HCT116 (cell line): ENCODE measurements at regions not wholly inside any gene's neighbourhood (a gene's known extent, or its start where the extent isn't known, plus 50 kb on each side); places are given as distances from the start of the nearest gene placed in this dataset.

ENCODE experiments used
- ATAC-seq: fragments of 200-7000 bp; cut with Tn5 transposase; 2 replicates; pipeline ENCODE4 v1.9.1; 2020; ENCODE audit warnings: mild to moderate bottlenecking, moderate library complexity
- BruUV-seq: library from RNA; stranded (reverse); fragments of 400-500 nt; replicated peaks from 2 replicates; lab custom pipeline; 2021; lab: Mats Ljungman, UMichigan
- CTCF ChIA-PET: fragments of 300-600 bp; sonication (Branson Sonifier 250); formaldehyde crosslinking; loops from one replicate; lab custom pipeline; 2021; ENCODE audit warnings: antibody characterized with exemption; lab: Charles Lee
- POLR2A ChIA-PET: fragments of 300-600, 350-600 bp; sonication (Branson Sonifier 250); formaldehyde crosslinking; loops from one replicate; lab custom pipeline; 2021; ENCODE audit warnings: antibody characterized with exemption; lab: Charles Lee
- RAD21 ChIA-PET, 2 experiments: fragments of 300-600 bp; sonication (Branson Sonifier 250); formaldehyde crosslinking; loops; one replicate each; lab custom pipeline; 2023; ENCODE audit warnings: low total read pairs in 2 of 2; ENCODE audit not compliant: uncharacterized antibody in 2 of 2, unreplicated experiment in 2 of 2, low non-redundant PET in 1 of 2; lab: Charles Lee
- DNase-seq: peaks from one replicate; pipeline ENCODE4 v3.0.0-alpha.2; 2010; ENCODE audit warnings: low read depth, low spot score
- H2AFZ ChIP-seq: fragments of 200-600 bp; shearing (Covaris generic), sonication (generic); 2 replicates; pipeline ENCODE4 v1.6.1; 2017; ENCODE audit warnings: low read depth, mixed run types, mixed read lengths, antibody characterized with exemption, low read length; ENCODE audit not compliant: poor library complexity, severe bottlenecking
- H3K27ac ChIP-seq: 2 replicates; pipeline ENCODE4 v1.5.1; 2012; ENCODE audit warnings: low read depth, low read length
- H3K27me3 ChIP-seq: fragments of 200-600 bp; sonication (generic); 2 replicates; pipeline ENCODE4 v1.6.1; 2016; ENCODE audit warnings: mixed run types, low read length, mixed read lengths; ENCODE audit not compliant: insufficient read depth
- H3K36me3 ChIP-seq, 2 experiments: fragments of 200-500 bp in 1 of 2; fragments of 200-600 bp in 1 of 2; sonication (Bioruptor generic) in 1 of 2; sonication (generic) in 1 of 2; 2 replicates each; pipeline versions ENCODE4 v1.5.1 to v1.6.1; 2014 to 2016; ENCODE audit warnings: low read length in 2 of 2, inconsistent platforms in 1 of 2, mixed read lengths in 1 of 2, mixed run types in 1 of 2; ENCODE audit not compliant: insufficient read depth in 2 of 2, control insufficient read depth in 1 of 2
- H3K4me1 ChIP-seq, 2 experiments: fragments of 200-600 bp in 1 of 2; sonication (generic) in 1 of 2; 2 replicates each; pipeline versions ENCODE4 v1.5.1 to v1.6.1; 2012 to 2017; ENCODE audit warnings: low read length in 2 of 2, inconsistent platforms in 1 of 2, mild to moderate bottlenecking in 1 of 2, mixed read lengths in 1 of 2, mixed run types in 1 of 2, moderate library complexity in 1 of 2; ENCODE audit not compliant: insufficient read depth in 2 of 2, control insufficient read depth in 1 of 2
- H3K4me2 ChIP-seq: fragments of 200-600 bp; sonication (generic); 2 replicates; pipeline ENCODE4 v1.6.1; 2017; ENCODE audit warnings: mixed run types, low read length, mixed read lengths
- H3K4me3 ChIP-seq, 2 experiments: fragments of 200-600 bp in 1 of 2; sonication (generic) in 1 of 2; replicated peaks in 1 of 2; 2 replicates each; pipeline ENCODE4 v1.5.1; 2011 to 2016; ENCODE audit warnings: low read length in 2 of 2, control low read depth in 1 of 2, low read depth in 1 of 2, mild to moderate bottlenecking in 1 of 2, mixed read lengths in 1 of 2, mixed run types in 1 of 2
- H3K79me2 ChIP-seq: fragments of 200-600 bp; sonication (generic); 2 replicates; pipeline ENCODE4 v1.6.1; 2017; ENCODE audit warnings: mild to moderate bottlenecking, mixed run types, low read length, moderate library complexity, mixed read lengths; ENCODE audit not compliant: insufficient read depth
- H3K9ac ChIP-seq: fragments of 200-600 bp; sonication (generic); 2 replicates; pipeline ENCODE4 v1.6.1; 2016; ENCODE audit warnings: low read length, mixed read lengths
- H3K9me2 ChIP-seq: fragments of 200-600 bp; sonication (generic), shearing (Covaris generic); 2 replicates; pipeline ENCODE4 v1.6.1; 2017; ENCODE audit warnings: mixed run types, mild to moderate bottlenecking, moderate library complexity; ENCODE audit not compliant: insufficient read depth
- H3K9me3 ChIP-seq, 2 experiments: fragments of 200-500 bp in 1 of 2; fragments of 200-600 bp in 1 of 2; sonication (Bioruptor generic) in 1 of 2; sonication (generic) in 1 of 2; 2 replicates each; pipeline ENCODE4 v1.6.1; 2014 to 2017; ENCODE audit warnings: low read length in 2 of 2, mixed read lengths in 2 of 2, inconsistent platforms in 1 of 2, low read depth in 1 of 2, mild to moderate bottlenecking in 1 of 2, mixed run types in 1 of 2, moderate library complexity in 1 of 2; ENCODE audit not compliant: control insufficient read depth in 1 of 2, insufficient read depth in 1 of 2
- H4K20me1 ChIP-seq: fragments of 200-600 bp; sonication (generic), shearing (Covaris generic); 2 replicates; pipeline ENCODE4 v1.6.1; 2017; ENCODE audit warnings: mixed run types, mild to moderate bottlenecking, moderate library complexity; ENCODE audit not compliant: insufficient read depth
- CBX3 ChIP-seq: IDR thresholded peaks from 2 replicates; pipeline ENCODE4 v1.6.1; 2012; ENCODE audit warnings: low read depth
- ELF1 ChIP-seq: IDR thresholded peaks from 2 replicates; pipeline ENCODE4 v1.6.1; 2012; ENCODE audit warnings: low read depth, borderline replicate concordance
- EZH2 ChIP-seq: fragments of 200-600 bp; sonication (generic); IDR thresholded peaks from 2 replicates; pipeline ENCODE4 v1.6.1; 2017; ENCODE audit warnings: antibody characterized with exemption, mixed run types
- FOSL1 ChIP-seq: IDR thresholded peaks from 2 replicates; pipeline ENCODE4 v1.6.1; 2012; ENCODE audit warnings: low read depth
- JUND ChIP-seq: IDR thresholded peaks from 2 replicates; pipeline ENCODE4 v1.6.1; 2012
- REST ChIP-seq: IDR thresholded peaks from 2 replicates; pipeline ENCODE4 v1.6.1; 2012; ENCODE audit warnings: low read depth
- SIN3A ChIP-seq: IDR thresholded peaks from 2 replicates; pipeline ENCODE4 v1.6.1; 2012; ENCODE audit warnings: low read depth
- SRF ChIP-seq: IDR thresholded peaks from 2 replicates; pipeline ENCODE4 v1.6.1; 2012; ENCODE audit warnings: low read depth
- YY1 ChIP-seq: IDR thresholded peaks from 2 replicates; pipeline ENCODE4 v1.6.1; 2011; ENCODE audit warnings: low read length, low read depth, moderate library complexity, mild to moderate bottlenecking; ENCODE audit not compliant: insufficient replicate concordance; ENCODE audit errors: extremely low read depth
- ZBTB33 ChIP-seq: IDR thresholded peaks from 2 replicates; pipeline ENCODE4 v1.6.1; 2011; ENCODE audit warnings: mild to moderate bottlenecking, low read length, moderate library complexity; ENCODE audit not compliant: insufficient replicate concordance; ENCODE audit errors: extremely low read depth
- ZFX ChIP-seq: fragments of 450-650 bp; IDR thresholded peaks from 2 replicates; pipeline ENCODE4 v1.6.1; 2017
- ZNF274 ChIP-seq: fragments of 200-500 bp; sonication (Bioruptor generic); IDR thresholded peaks from 2 replicates; pipeline ENCODE4 v1.6.1; 2014; ENCODE audit warnings: mild to moderate bottlenecking, low read depth, low read length, inconsistent platforms
- intact Hi-C: fragments of 100-400 bp; cut with micrococcal nuclease; formaldehyde crosslinking; loops from 2 replicates; pipeline ENCODE4 v1.10.0; 2022

- no peaks in the 10 kb centered on the region for H3K79me2 ChIP-seq
- no peak overlapping the region for H2AFZ ChIP-seq
- no peaks in the 10 kb centered on the region for H3K9me2 ChIP-seq
- ChIA-PET POLR2A (no interaction called here), CTCF (no interaction called here), RAD21 (no interaction called here)
- DNase-seq = no peak
- H3K27me3 ChIP-seq = no peaks in the 10 kb centered on the region
- H3K9me3 ChIP-seq = no peaks in the 10 kb centered on the region
- BruUV-seq = no TSS peak
- H3K4me3 ChIP-seq = no peak overlapping the region
- no peak for TF ChIP-seq EZH2
- no peak for TF ChIP-seq ZNF274
- no peaks in the 10 kb centered on the region for H3K36me3 ChIP-seq
- no peak overlapping the region for H3K27ac ChIP-seq
- no peak for ATAC-seq
- intact Hi-C loops = no loop called here
- H3K4me2 ChIP-seq = no peak overlapping the region
- no peaks in the 10 kb centered on the region for H3K4me1 ChIP-seq
- no peaks in the 10 kb centered on the region for H4K20me1 ChIP-seq
- H3K9ac ChIP-seq = no peak overlapping the region
Observed at GRCh38 chr10:131753336-131753735, 147.5 kb upstream of the PPP2R2D start.

- no peaks in the 10 kb centered on the region for H3K36me3 ChIP-seq
- H3K4me3 ChIP-seq = no peak overlapping the region
- ATAC-seq = no peak
- no peak overlapping the region for H3K9ac ChIP-seq
- CTCF ChIA-PET = no interaction called here
- no peaks in the 10 kb centered on the region for H3K27me3 ChIP-seq
- no peaks in the 10 kb centered on the region for H4K20me1 ChIP-seq
- RAD21 ChIA-PET = no interaction called here
- intact Hi-C loops = no loop called here
- POLR2A ChIA-PET = no interaction called here
- no peaks in the 10 kb centered on the region for H3K4me1 ChIP-seq
- H2AFZ ChIP-seq = no peak overlapping the region
- H3K27ac ChIP-seq = no peak overlapping the region
- TF ChIP-seq FOSL1 = no peak
- TF ChIP-seq YY1 = no peak
- no peak for TF ChIP-seq REST
- no peak for TF ChIP-seq ZNF274
- TF ChIP-seq EZH2 = no peak
- TF ChIP-seq ZFX = no peak
- TF ChIP-seq SIN3A = no peak
- no peak for TF ChIP-seq CBX3
- no peak for TF ChIP-seq ELF1
- no peak for TF ChIP-seq ZBTB33
- no peak for TF ChIP-seq SRF
- no peak for TF ChIP-seq JUND
- no peaks in the 10 kb centered on the region for H3K79me2 ChIP-seq
- no TSS peak for BruUV-seq
- DNase-seq = no peak
- H3K9me2 ChIP-seq = no peaks in the 10 kb centered on the region
- H3K9me3 ChIP-seq = no peaks in the 10 kb centered on the region
- H3K4me2 ChIP-seq = no peak overlapping the region
Observed at GRCh38 chr10:131755200-131755599, 145.6 kb upstream of the PPP2R2D start.
